ENCODE measurements at regions not wholly inside any gene's neighbourhood (a gene's known extent, or its start where the extent isn't known, plus 50 kb on each side); places are given as distances from the start of the nearest gene placed in this dataset.

DNA sequence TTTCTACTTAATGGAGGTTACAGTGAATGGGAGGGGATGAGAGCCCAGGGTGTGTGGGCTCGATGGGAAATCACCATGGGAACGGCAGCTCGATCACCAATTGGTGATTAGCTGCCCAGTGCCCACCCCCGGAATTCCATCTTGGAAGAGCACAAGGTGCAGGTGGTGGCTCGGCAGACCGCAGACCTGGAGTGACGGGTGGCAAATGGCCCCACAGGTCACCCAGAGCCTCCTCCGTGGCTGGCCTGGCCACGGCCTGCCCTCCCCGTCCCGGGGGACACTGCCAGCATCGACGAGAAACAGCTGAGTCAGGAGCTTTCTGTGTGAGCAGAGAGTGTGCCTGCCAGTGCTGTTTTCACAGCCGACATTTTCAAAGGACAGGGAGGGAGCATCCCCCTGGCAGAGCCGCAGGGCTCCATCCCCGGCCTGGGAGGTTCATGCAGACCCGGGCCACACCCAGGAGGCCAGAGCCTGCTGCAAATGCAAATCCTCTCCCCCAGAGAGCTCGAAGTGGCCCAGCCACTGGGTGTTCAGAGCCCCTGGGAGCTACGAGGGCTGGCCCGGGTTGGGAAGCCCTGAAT lies 176.4 kb upstream of the MYT1L start:
- Histone ChIP-seq H3K4me2 (ENCODE audit: control insufficient read depth, insufficient read depth) (no peak overlapping the region), H2AFZ (ENCODE audit: control insufficient read depth, low read depth, low read length) (no peak overlapping the region), H3K4me3 (no peak overlapping the region), H3K9ac (ENCODE audit: control insufficient read depth, insufficient read depth, low read length) (no peak overlapping the region), H3K79me2 (ENCODE audit: control insufficient read depth, insufficient read depth, low read length) (no peaks in the 10 kb centered on the region), H3K9me3 (replicated peaks; ENCODE audit: control insufficient read depth, insufficient read depth, low read length) (no peaks in the 10 kb centered on the region), H3K4me1 (ENCODE audit: control insufficient read depth, insufficient read depth, low read length) (no peaks in the 10 kb centered on the region), H3K27ac (ENCODE audit: control insufficient read depth, insufficient read depth) (no peak overlapping the region), H3K36me3 (ENCODE audit: control insufficient read depth in 2 of 2, insufficient read depth in 2 of 2, low read length in 1 of 2) (no peaks in the 10 kb centered on the region), H3K27me3 (replicated peaks in 1 of 2; ENCODE audit: control insufficient read depth in 2 of 2, insufficient read depth in 2 of 2, low read length in 1 of 2) (no peaks in the 10 kb centered on the region), H4K20me1 (ENCODE audit: control insufficient read depth, insufficient read depth) (no peaks in the 10 kb centered on the region)
- in situ Hi-C loops (cut with MboI): no loop called here
- ATAC-seq: no peak
- no TSS peak for BruUV-seq (replicated peaks)
- TF ChIP-seq FOXM1 (IDR thresholded peaks at IDR 0.05; ENCODE audit: low read depth, low read length) (no peak), ZNF274 (IDR thresholded peaks at IDR 0.05; ENCODE audit: insufficient read depth, insufficient read length) (no peak), CBFB (IDR thresholded peaks at IDR 0.05; ENCODE audit: low read depth) (no peak), EZH2 (IDR thresholded peaks at IDR 0.05; ENCODE audit: borderline replicate concordance, control insufficient read depth, low read depth, low read length) (no peak), BRCA1 (IDR thresholded peaks at IDR 0.05; ENCODE audit: low read depth, low read length) (no peak), EED (IDR thresholded peaks at IDR 0.05; ENCODE audit: low read depth) (no peak), SMC3 (IDR thresholded peaks at IDR 0.05; ENCODE audit: borderline replicate concordance, low read length) (no peak), POLR2AphosphoS2 (IDR thresholded peaks at IDR 0.05; ENCODE audit: low read depth, low read length) (no peak), RELA (IDR thresholded peaks at IDR 0.05; ENCODE audit: borderline replicate concordance, partially characterized antibody) (no peak), ZNF384 (IDR thresholded peaks at IDR 0.05; ENCODE audit: borderline replicate concordance, low read depth, low read length) (no peak)
- TF ChIP-seq, protein P1, sequence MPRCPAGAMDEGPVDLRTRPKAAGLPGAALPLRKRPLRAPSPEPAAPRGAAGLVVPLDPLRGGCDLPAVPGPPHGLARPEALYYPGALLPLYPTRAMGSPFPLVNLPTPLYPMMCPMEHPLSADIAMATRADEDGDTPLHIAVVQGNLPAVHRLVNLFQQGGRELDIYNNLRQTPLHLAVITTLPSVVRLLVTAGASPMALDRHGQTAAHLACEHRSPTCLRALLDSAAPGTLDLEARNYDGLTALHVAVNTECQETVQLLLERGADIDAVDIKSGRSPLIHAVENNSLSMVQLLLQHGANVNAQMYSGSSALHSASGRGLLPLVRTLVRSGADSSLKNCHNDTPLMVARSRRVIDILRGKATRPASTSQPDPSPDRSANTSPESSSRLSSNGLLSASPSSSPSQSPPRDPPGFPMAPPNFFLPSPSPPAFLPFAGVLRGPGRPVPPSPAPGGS (IDR thresholded peaks at IDR 0.05; ENCODE audit: borderline replicate concordance, insufficient read depth, low read depth, low read length, poor library complexity, severe bottlenecking): no peak
- TF ChIP-seq, protein P2, sequence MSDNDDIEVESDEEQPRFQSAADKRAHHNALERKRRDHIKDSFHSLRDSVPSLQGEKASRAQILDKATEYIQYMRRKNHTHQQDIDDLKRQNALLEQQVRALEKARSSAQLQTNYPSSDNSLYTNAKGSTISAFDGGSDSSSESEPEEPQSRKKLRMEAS (IDR thresholded peaks at IDR 0.05; ENCODE audit: low read depth, low read length): no peak
- TF ChIP-seq, protein P3, sequence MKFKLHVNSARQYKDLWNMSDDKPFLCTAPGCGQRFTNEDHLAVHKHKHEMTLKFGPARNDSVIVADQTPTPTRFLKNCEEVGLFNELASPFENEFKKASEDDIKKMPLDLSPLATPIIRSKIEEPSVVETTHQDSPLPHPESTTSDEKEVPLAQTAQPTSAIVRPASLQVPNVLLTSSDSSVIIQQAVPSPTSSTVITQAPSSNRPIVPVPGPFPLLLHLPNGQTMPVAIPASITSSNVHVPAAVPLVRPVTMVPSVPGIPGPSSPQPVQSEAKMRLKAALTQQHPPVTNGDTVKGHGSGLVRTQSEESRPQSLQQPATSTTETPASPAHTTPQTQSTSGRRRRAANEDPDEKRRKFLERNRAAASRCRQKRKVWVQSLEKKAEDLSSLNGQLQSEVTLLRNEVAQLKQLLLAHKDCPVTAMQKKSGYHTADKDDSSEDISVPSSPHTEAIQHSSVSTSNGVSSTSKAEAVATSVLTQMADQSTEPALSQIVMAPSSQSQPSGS (IDR thresholded peaks at IDR 0.05; ENCODE audit: low read length): no peak
- TF ChIP-seq, protein P4, sequence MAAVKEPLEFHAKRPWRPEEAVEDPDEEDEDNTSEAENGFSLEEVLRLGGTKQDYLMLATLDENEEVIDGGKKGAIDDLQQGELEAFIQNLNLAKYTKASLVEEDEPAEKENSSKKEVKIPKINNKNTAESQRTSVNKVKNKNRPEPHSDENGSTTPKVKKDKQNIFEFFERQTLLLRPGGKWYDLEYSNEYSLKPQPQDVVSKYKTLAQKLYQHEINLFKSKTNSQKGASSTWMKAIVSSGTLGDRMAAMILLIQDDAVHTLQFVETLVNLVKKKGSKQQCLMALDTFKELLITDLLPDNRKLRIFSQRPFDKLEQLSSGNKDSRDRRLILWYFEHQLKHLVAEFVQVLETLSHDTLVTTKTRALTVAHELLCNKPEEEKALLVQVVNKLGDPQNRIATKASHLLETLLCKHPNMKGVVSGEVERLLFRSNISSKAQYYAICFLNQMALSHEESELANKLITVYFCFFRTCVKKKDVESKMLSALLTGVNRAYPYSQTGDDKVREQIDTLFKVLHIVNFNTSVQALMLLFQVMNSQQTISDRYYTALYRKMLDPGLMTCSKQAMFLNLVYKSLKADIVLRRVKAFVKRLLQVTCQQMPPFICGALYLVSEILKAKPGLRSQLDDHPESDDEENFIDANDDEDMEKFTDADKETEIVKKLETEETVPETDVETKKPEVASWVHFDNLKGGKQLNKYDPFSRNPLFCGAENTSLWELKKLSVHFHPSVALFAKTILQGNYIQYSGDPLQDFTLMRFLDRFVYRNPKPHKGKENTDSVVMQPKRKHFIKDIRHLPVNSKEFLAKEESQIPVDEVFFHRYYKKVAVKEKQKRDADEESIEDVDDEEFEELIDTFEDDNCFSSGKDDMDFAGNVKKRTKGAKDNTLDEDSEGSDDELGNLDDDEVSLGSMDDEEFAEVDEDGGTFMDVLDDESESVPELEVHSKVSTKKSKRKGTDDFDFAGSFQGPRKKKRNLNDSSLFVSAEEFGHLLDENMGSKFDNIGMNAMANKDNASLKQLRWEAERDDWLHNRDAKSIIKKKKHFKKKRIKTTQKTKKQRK (IDR thresholded peaks at IDR 0.05; ENCODE audit: low read depth, low read length): no peak
- WGBS (ENCODE audit: insufficient coverage, insufficient replicate concordance, low lambda C conversion rate, missing lambda C conversion rate): 34% methylated on average over 20 of the region's 20 CpGs
- intact Hi-C loops (cut with micrococcal nuclease; ENCODE audit: unreplicated experiment): no loop called here
- ChIA-PET RAD21 (ENCODE audit: unreplicated experiment) (no interaction called here), CTCF (no interaction called here), POLR2A (no interaction called here), SMC1A (ENCODE audit: uncharacterized antibody, unreplicated experiment) (no interaction called here)
- no peak for FAIRE-seq
- DNase-seq (ENCODE audit: low read depth, low spot score): no peak

Data from GM12878 (cell line).